ENCODE measurements at regions not wholly inside any gene's neighbourhood (a gene's known extent, or its start where the extent isn't known, plus 50 kb on each side); places are given as distances from the start of the nearest gene placed in this dataset.

GRCh38 chr6:90829311-90829710 is 242.4 kb upstream of the MAP3K7 start:
- DNase-seq (ENCODE audit: low spot score), result no peak
- no peak for TF ChIP-seq CTCF (IDR thresholded peaks at IDR 0.05)
- Histone ChIP-seq H3K27ac (no peak overlapping the region), H3K4me3 (no peak overlapping the region)

- no peak for DNase-seq (ENCODE audit: low spot score)
- no peak overlapping the region for H3K4me3 ChIP-seq
- no peak overlapping the region for H3K27ac ChIP-seq
- TF ChIP-seq CTCF (IDR thresholded peaks at IDR 0.05), result no peak
Observed at GRCh38 chr6:90820436-90820835, 233.6 kb upstream of the MAP3K7 start.

- no peak overlapping the region for H3K27ac ChIP-seq
- H3K4me3 ChIP-seq, result no peak overlapping the region
- no peak for TF ChIP-seq CTCF (IDR thresholded peaks at IDR 0.05)
- no peak for DNase-seq (ENCODE audit: low spot score)
Observed at GRCh38 chr6:90819483-90819882, 232.6 kb upstream of the MAP3K7 start.

- TF ChIP-seq CTCF (IDR thresholded peaks at IDR 0.05), result no peak
- no peak for DNase-seq (ENCODE audit: low spot score)
- H3K27ac ChIP-seq, result no peak overlapping the region
Observed at GRCh38 chr6:90818163-90818562, 231.3 kb upstream of the MAP3K7 start.

GRCh38 chr6:90816764-90817163 is 229.9 kb upstream of the MAP3K7 start:
- no peak for DNase-seq (ENCODE audit: low spot score)
- no peak overlapping the region for H3K27ac ChIP-seq
- TF ChIP-seq CTCF (IDR thresholded peaks at IDR 0.05), result no peak
- H3K4me3 ChIP-seq, result no peak overlapping the region

More at GRCh38 chr6:90818163-90818562, 231.3 kb upstream of the MAP3K7 start:
- H3K4me3 ChIP-seq, result no peak overlapping the region

GRCh38 chr6:90811596-90812226 is 224.8 kb upstream of the MAP3K7 start:
- DNase-seq (ENCODE audit: low spot score), result no peak
- TF ChIP-seq CTCF (IDR thresholded peaks at IDR 0.05), result no peak
- Histone ChIP-seq H3K27ac (no peak overlapping the region), H3K4me3 (no peak overlapping the region)

GRCh38 chr6:90809035-90809434 is 222.2 kb upstream of the MAP3K7 start:
- Histone ChIP-seq H3K27ac (no peak overlapping the region), H3K4me3 (no peak overlapping the region)
- DNase-seq (ENCODE audit: low spot score), result no peak
- no peak for TF ChIP-seq CTCF (IDR thresholded peaks at IDR 0.05)
